ENCODE measurements at regions not wholly inside any gene's neighbourhood (a gene's known extent, or its start where the extent isn't known, plus 50 kb on each side); places are given as distances from the start of the nearest gene placed in this dataset.

DNA sequence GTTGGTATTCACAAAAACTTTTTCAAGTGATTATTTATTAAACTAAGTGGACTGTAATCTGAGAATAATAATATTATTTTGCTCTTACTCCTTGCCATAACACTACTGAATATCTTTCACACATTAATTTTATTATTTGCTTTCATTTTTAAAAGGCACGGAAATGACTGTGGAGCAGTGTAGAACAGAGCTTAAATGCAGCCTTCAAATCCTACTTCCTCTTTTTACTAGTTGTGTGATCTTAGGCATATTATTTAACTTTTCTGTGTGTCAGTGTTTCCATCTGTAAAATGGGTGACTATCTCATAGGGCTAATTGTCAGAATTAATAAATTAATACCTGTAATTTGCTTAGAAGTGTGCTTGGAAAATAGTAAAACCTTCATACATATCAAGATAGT is 55.5 kb upstream of the SLC8A1 start:
- DNase-seq (ENCODE audit: low read depth): no peak

- no peak for DNase-seq (ENCODE audit: low read depth)
Observed at GRCh38 chr2:40510304-40510703, 58.4 kb upstream of the SLC8A1 start.

DNA sequence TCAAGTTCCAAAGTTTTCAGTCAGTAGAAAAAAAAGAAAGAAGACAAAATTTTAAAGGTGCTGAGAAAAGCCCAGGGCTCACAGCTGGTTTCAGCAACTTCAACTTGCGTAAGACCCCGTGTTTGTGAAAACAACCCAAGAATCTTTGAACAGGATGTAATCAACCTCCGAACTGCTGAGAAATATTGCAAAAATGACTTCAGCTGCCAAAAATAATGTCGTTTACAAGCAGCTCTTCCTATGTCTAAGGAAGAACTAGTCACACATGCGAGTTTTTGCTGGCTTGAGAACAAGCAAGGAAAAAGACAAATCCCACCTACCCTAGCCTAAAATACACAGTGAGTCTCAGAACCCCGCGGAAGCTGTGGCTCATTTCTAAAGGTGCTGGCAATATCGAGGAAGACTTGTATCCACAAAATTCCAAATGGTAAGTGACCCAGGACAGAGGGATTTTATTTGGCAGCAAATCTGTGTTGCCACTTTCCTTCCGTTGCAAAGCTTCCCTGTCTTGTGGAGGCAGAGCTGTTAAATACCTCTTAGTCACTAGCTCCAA is 59.8 kb upstream of the SLC8A1 start:
- DNase-seq (ENCODE audit: low read depth): peak; percentile 76

GRCh38 chr2:40512256-40512655 is 60.4 kb upstream of the SLC8A1 start:
- DNase-seq (ENCODE audit: low read depth): no peak

DNA sequence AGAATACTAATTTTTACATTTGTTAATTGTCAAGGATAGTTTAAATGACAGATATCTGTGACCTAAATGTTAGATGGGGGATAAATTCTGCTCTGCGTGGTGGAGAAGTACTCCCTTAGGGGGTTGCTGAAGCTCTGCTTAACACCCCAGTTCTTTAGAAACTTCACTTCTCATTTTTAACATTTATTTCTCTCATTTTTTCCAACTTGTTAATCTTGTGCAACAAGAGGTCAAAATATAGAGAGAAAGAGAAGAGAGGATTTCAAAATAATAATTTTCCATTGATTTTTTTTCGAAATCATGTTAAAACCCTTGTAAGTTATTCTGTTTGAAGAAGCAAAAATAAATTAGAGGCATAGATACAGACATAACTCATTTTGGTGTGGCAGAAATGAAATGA is 61.3 kb upstream of the SLC8A1 start:
- no peak for DNase-seq (ENCODE audit: low read depth)

DNA sequence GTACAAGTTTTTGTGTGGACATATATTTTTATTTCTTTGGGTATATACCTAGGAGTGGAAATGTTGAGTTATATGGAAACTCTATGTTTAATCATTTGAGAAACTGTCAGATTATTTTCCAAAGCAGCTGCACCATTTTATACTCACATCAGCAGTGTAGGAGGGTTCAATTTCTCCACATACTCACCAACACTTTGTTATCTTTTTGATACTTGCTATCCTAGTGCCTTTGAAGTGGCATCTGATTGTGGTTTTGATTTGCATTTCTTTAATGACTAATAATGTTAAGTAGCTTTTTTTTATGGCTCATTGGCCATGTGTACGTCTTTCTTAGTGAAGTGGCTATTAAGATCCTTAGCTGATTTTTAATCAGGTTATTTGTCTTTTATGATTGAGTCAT is 64.7 kb upstream of the SLC8A1 start:
- DNase-seq (ENCODE audit: low read depth): peak; percentile 11

DNA sequence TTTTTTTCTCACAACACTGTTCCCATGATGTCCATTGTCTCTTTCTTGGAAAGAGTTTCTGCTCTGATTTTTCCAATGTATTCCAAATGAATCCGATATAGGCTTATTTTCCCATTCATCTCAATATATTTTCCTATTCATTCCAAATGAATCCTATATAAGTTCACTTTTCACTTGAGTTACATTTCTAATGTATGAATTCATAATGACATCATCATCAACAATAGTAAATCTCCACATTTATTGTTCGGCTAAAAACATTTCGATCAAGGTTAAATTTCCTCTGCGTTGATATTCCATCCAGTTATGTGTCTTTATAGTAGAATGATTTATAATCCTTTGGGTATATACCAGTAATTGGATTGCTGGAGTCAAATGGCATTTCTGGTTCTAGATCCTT is 76.7 kb upstream of the SLC8A1 start:
- DNase-seq (ENCODE audit: low read depth): no peak

DNA sequence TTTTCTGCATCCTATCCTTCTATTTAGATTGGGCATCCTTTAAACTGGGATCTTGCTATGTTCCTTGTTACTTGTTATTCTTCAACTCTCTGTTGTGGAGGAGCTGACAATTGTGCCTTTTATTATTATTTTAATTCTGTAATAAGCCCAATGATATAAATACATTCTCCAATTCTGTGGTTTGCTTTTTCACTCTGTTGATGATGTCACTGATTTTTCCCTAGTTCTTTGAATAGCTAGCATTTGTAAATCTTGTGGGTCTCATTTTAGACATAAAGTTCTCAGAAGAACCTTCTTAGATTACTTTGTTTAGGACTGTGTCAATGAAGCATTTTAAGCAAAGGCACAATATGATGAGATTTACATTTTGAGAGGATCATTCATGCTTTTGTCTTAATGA is 79.5 kb upstream of the SLC8A1 start:
- DNase-seq (ENCODE audit: low read depth): no peak

- no peak for DNase-seq (ENCODE audit: low read depth)
Observed at GRCh38 chr2:40534528-40534927, 82.6 kb upstream of the SLC8A1 start.

DNA sequence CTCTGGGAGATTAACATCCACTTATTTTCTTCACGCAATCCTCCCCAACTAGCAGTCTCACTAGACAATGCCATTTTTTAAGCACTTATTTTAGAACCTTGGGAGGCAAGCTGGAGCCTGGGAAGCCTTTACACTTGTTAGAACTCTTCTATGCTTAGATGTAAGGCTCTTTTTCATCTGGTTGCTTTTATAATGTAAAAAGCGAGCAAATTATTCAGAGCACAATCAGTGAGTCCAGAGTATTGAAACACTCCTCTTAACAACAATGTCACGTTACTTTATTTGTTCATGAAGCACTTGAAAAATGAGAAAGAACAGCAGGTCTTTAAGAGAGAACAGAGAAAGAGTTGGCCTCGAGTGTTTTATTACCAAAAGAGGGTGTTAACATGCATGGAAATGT is 84.1 kb upstream of the SLC8A1 start:
- DNase-seq (ENCODE audit: low read depth): no peak

GRCh38 chr2:40540026-40540425 is 88.1 kb upstream of the SLC8A1 start:
- no peak for DNase-seq (ENCODE audit: low read depth)

- DNase-seq (ENCODE audit: low read depth): no peak
Observed at GRCh38 chr2:40543381-40543780, 91.5 kb upstream of the SLC8A1 start.

DNA sequence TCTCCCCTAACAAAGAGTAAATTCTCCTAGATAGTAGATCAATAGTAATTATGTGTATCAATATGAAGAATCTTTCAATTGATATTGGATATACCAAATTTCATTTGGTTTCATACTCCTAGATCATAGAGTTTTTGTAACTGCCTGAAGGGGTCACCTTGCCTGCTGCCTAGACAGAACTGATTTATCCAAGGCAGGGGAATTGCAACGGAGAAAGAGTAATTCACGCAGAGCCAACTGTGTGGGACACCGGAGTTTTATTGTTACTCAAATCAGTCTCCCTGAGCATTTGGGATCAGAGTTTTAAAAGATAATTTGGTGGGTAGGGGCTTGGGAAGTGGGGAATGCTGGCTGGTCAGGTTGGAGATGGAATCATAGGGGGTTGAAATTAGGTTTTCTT is 92.2 kb upstream of the SLC8A1 start:
- DNase-seq (ENCODE audit: low read depth): no peak

- no peak for DNase-seq (ENCODE audit: low read depth)
Observed at GRCh38 chr2:40545645-40546044, 93.8 kb upstream of the SLC8A1 start.

DNA sequence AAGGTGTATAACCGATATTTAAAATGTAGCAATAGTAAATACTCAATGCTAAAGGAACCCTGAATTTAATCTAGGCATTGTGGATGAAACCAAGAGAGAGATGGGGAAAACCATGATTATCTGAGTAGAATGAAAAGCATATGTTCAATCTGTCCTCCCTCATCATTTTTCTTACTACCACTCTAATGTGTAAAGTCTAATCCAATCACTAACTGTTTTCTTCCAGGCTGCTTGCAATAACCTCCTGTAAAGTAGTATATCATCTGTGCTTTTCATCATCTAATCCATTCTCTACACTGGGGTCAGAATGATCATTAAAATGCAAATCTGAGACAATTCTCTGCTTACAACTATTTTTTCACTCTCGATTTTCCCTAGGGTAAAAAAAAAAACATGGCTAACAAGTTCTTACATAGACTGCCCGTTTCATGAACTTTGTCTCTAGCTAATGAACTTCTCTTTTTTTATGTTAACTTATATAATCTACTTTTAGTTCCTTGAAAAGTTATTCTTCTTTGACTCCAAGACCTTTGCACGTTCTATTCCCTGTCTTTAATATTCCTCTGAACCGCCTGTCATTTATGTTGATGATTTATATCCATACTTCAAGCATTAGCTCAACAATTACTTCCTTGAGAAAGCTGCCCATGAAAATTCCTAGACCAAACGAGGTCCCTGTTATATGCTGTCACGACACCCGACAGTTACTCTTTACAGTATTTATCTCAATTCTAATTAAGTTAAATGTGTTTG is 94.7 kb upstream of the SLC8A1 start:
- no peak for DNase-seq (ENCODE audit: low read depth)

DNA sequence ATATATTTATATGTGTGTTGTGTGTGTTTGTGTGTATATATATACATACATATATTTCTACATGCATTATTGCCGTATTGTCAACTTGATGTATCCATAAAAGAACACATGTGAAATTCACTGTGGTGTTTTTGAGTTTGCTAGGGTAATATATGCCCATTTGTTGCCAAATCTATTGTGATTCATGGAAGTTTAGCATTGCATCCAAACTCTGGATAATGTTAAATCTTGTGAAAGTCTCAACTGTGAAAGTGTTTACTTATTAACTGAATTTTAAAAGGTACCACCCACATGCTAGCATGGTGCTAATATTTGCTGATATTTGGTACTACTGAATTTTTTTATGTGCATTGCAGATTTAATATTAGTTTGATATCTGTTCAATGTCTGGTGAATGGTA is 96.6 kb upstream of the SLC8A1 start:
- no peak for DNase-seq (ENCODE audit: low read depth)

GRCh38 chr2:40550085-40550484 is 98.2 kb upstream of the SLC8A1 start:
- no peak for DNase-seq (ENCODE audit: low read depth)

DNA sequence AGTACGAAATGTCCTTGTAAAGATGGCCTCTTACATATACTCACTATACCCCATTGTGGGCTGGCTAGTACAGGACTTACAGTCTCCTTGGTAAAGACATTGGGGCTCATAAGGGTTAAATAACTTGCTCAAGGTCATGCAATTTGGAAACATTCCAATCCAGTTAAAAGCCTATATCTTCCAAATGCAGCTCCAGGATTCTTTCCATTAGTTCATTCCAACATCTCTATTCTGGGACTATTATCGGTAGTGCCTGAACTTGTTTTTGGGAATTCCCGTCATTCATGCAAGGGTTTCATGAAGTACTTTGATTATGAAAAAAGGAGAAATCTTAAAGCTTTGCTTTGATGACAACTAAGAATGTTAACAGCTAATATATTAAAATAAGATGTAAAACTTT is 99.2 kb upstream of the SLC8A1 start:
- no peak for DNase-seq (ENCODE audit: low read depth)

- peak; percentile 71 for DNase-seq (ENCODE audit: low read depth)
Observed at GRCh38 chr2:40554665-40555294, 102.9 kb upstream of the SLC8A1 start.

GRCh38 chr2:40556293-40556692 is 104.4 kb upstream of the SLC8A1 start:
- DNase-seq (ENCODE audit: low read depth): no peak

DNA sequence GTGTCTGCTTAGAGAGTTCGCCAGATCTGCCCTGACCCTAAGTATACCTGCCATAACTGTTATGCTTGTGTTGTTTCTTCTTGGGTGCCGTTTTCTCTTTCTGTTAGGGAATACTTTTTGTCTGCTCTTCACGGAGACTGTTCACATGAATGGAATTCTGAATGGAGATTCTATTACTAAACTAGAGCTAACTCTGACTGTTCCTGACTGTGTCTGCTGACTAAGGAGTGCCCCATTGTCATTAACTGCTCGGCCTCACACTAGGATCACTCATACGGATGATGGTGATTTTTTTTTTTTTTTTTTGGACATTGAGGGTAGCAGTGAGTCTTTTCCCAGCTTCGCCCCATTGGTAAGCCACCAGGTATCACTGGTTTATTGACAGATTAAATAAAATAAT is 104.8 kb upstream of the SLC8A1 start:
- peak; percentile 4 for DNase-seq (ENCODE audit: low read depth)

- no peak for DNase-seq (ENCODE audit: low read depth)
Observed at GRCh38 chr2:40558761-40559160, 106.9 kb upstream of the SLC8A1 start.

DNA sequence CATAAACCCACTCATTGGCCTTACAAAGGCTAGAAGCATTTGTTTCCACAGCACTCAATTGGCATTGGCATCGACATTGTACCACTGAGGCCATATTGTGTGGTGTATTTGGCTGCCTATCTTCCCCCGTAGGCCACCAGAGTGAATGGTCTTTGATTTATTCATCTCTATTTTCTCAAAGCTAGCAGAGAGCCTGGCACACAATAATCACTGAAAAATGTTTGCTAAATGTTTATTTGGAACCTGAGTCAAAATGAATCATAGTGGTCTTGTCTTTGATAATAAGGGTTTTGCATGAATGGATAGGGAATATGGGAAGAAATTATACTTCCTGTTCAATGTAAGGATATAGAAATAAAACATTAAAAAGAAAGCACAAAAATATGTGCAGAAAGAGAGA is 107.3 kb upstream of the SLC8A1 start:
- peak; percentile 35 for DNase-seq (ENCODE audit: low read depth)
